Uterus (tissue), 2 donors: ENCODE measurements at regions not wholly inside any gene's neighbourhood (a gene's known extent, or its start where the extent isn't known, plus 50 kb on each side); places are given as distances from the start of the nearest gene placed in this dataset.

Experiments
- CTCF ChIP-seq, 4 experiments: fragments of 200-600 bp in 2 of 4; fragments of 450-650 bp in 2 of 4; sonication (generic) in 2 of 4; IDR thresholded peaks; one replicate each; pipeline ENCODE4 v1.5.1; 2016 to 2019; ENCODE audit warnings: antibody characterized with exemption in 4 of 4, mild to moderate bottlenecking in 2 of 4, moderate library complexity in 1 of 4
- POLR2A ChIP-seq, 2 donors: fragments of 450-650 bp; IDR thresholded peaks; one replicate each; pipeline ENCODE4 v1.6.1; 2016; ENCODE audit warnings: antibody characterized with exemption in 2 of 2, mild to moderate bottlenecking in 1 of 2, moderate library complexity in 1 of 2

GRCh38 chr15:87369269-87369668 lies 887.3 kb downstream of the NTRK3 start:
- TF ChIP-seq CTCF (IDR thresholded peaks at IDR 0.05) = no peak
- TF ChIP-seq POLR2A (IDR thresholded peaks at IDR 0.05) = no peak
